ENCODE measurements at regions not wholly inside any gene's neighbourhood (a gene's known extent, or its start where the extent isn't known, plus 50 kb on each side); places are given as distances from the start of the nearest gene placed in this dataset.

DNA sequence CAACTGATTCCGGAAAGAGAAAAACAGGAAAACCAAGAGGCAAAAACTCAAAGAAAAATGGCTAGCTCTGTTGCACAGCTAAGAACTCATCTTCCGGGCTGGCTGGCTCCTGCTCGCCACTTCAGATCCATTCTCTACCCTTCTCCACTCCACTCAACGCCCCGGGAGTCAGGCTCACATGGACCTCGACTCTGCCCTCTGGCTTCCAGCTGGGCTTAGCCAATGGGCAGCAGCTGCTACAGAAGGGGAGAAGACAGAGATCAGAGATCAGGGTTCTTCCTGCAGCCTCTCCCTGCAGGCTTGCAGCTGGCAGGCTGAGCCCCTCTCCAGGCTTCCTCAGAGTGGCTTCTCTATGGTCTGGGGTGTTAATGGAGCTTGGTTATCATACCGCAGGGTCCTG lies 187.5 kb downstream of the MED10 start:
- TF ChIP-seq POLR2A (IDR thresholded peaks at IDR 0.05; ENCODE audit: low read depth, low read length): no peak
- TF ChIP-seq TAF1 (IDR thresholded peaks at IDR 0.05; ENCODE audit: borderline replicate concordance, low read depth, low read length): no peak
- FAIRE-seq (no peak), DNase-seq (ENCODE audit: insufficient read length) (no peak)

- no peak for DNase-seq (ENCODE audit: insufficient read length)
- no peak for TF ChIP-seq TAF1 (IDR thresholded peaks at IDR 0.05; ENCODE audit: borderline replicate concordance, low read depth, low read length)
- no peak for TF ChIP-seq POLR2AphosphoS5 (IDR thresholded peaks at IDR 0.05; ENCODE audit: low read depth, low read length)
- no peak for TF ChIP-seq POLR2A (IDR thresholded peaks at IDR 0.05; ENCODE audit: low read depth, low read length)
- FAIRE-seq: no peak
Observed at GRCh38 chr5:6188976-6189375, 189.4 kb downstream of the MED10 start.

DNA sequence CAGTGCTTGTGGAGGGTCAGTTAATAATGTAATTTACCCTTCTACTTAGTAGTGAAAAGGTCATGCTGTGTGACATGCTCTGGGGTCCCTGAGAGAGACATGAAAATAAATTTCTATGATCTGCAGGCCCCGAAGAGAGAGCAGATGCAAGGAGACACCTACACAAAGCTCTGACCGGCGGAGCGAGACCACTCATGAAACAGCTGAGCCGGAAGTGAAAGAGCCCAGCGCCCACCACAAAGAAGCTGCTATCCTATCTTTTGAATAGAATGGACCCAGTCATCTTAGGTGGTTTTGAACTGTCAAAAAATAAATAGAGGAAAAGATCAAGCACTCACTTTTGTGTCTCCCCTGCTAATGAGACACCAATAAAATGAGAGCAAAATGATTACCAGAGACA lies 190.0 kb downstream of the MED10 start:
- DNase-seq (ENCODE audit: insufficient read length): peak; percentile 34

GRCh38 chr5:6187501-6187900 lies 190.8 kb downstream of the MED10 start:
- TF ChIP-seq TAF1 (IDR thresholded peaks at IDR 0.05; ENCODE audit: borderline replicate concordance, low read depth, low read length) (no peak), POLR2A (IDR thresholded peaks at IDR 0.05; ENCODE audit: low read depth, low read length) (no peak), POLR2AphosphoS5 (IDR thresholded peaks at IDR 0.05; ENCODE audit: low read depth, low read length) (no peak)
- DNase-seq (ENCODE audit: insufficient read length): no peak
- FAIRE-seq: no peak

More for the DNA sequence above, 190.0 kb downstream of the MED10 start:
- FAIRE-seq: peak; percentile 70
- TF ChIP-seq TAF1 (IDR thresholded peaks at IDR 0.05; ENCODE audit: borderline replicate concordance, low read depth, low read length): no peak
- TF ChIP-seq POLR2AphosphoS5 (IDR thresholded peaks at IDR 0.05; ENCODE audit: low read depth, low read length): no peak
- no peak for TF ChIP-seq POLR2A (IDR thresholded peaks at IDR 0.05; ENCODE audit: low read depth, low read length)

DNA sequence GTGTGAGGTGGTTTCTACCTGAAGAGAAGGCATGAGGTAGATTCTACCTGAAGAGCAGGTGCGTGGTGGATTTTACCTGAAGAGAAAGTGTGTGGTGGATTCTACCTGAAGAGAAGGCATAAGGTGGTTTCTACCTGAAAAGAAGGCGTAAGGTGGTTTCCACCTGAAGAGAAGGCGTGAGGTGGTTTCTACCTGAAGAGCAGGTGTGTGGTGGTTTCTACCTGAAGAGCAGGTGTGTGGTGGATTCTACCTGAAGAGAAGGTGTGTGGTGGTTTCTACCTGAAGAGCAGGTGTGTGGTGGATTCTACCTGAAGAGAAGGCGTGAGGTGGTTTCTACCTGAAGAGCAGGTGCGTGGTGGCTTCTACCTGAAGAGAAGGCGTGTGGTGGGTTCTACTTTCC lies 192.8 kb downstream of the MED10 start:
- no peak for DNase-seq (ENCODE audit: insufficient read length)

DNA sequence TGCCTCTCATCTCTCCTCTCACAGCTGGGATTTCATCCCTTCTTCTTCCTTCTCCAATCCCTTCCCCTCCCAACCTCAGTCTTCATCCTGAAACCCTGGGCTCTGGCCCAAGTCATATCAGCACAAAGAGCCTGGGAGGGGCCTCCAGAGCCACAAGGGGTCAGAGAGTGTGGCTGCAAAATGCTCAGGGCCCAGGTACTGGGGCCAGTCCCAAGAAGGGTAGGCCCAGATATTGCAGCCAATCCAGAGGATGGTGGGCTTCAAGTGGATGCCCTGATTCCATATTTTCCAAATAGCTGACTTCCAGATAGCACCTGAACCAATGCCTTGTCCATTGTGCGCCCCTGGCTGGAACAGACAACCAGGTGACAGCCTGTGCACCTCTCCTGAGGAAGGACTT lies 193.9 kb downstream of the MED10 start:
- TF ChIP-seq TAF1 (IDR thresholded peaks at IDR 0.05; ENCODE audit: borderline replicate concordance, low read depth, low read length) (no peak), POLR2A (IDR thresholded peaks at IDR 0.05; ENCODE audit: low read depth, low read length) (no peak)
- DNase-seq (ENCODE audit: insufficient read length) (no peak), FAIRE-seq (no peak)

More for the DNA sequence above, 192.8 kb downstream of the MED10 start:
- TF ChIP-seq TAF1 (IDR thresholded peaks at IDR 0.05; ENCODE audit: borderline replicate concordance, low read depth, low read length): no peak
- no peak for TF ChIP-seq POLR2A (IDR thresholded peaks at IDR 0.05; ENCODE audit: low read depth, low read length)
- TF ChIP-seq POLR2AphosphoS5 (IDR thresholded peaks at IDR 0.05; ENCODE audit: low read depth, low read length): no peak
- FAIRE-seq: no peak

DNA sequence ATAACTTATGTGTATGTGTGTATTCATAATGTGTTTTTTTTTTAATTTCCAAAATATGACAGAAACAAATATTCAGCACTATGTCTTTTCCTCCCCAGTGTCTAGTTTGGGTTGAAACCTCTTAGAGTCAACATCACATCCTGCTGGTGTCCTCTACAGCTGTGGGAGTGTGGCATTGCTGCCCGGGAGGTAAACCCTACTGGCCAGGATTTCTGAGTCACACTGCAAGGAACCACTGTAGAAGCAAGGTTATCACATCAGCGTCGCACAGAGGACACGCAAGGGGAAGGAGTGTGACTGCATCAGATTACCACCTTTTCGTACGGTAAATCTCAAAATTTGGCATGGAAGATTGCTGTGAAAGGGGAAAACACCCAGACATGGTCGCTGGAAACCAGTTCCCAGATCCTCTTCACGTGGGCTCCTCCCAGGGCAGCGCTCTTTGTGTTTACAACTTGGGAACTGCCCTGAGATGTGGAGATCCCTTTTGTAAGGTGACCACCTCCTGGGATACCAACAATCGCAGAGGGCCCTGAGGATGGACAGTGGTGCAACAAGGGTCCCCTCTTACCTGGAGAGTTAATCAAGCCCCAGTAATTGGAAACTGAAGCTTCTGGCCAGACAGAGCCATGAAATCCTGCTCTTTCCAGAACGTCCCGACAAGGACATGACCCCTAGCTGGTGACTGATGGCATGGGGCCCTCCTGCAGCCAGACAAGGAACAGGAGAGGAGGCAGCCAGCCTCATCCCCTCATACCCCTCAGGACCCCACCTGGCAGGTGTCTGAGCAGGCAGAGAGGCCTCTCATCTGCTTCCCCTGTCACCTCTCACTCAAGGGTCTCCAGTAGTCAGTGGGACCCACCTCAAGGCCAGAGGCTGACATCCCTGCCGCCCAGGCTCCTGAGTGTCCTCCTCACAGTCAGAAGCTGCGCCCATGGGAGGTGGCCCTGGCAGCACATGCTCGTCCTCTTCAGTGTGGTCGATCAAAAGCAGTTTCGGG lies 194.7 kb downstream of the MED10 start:
- no peak for FAIRE-seq
- no peak for DNase-seq (ENCODE audit: insufficient read length)
- TF ChIP-seq TAF1 (IDR thresholded peaks at IDR 0.05; ENCODE audit: borderline replicate concordance, low read depth, low read length): no peak
- TF ChIP-seq POLR2A (IDR thresholded peaks at IDR 0.05; ENCODE audit: low read depth, low read length): no peak
- no peak for TF ChIP-seq POLR2AphosphoS5 (IDR thresholded peaks at IDR 0.05; ENCODE audit: low read depth, low read length)

- FAIRE-seq: no peak
- DNase-seq (ENCODE audit: insufficient read length): no peak
Observed at GRCh38 chr5:6182271-6182815, 196.0 kb downstream of the MED10 start.

DNA sequence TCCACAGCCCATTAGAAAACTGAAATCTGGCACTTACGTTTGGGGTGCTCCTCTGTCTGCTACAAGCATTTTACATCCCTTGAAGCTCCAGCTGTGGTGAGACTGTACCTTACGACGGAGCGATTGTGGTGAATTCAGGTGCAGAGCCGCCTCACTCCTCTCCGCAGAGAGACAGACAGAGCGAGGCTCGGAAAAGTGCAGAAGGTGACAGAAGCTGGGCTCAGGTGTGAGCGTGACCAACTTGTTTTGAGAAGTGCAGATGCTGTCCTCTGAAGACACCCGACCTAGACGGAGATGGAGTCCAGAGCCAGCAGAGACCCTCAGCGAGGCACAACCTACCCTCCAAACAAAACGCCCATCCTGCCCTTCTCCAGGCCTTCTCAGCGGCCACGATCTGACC lies 196.5 kb downstream of the MED10 start:
- DNase-seq (ENCODE audit: insufficient read length): no peak
- no peak for FAIRE-seq
- TF ChIP-seq TAF1 (IDR thresholded peaks at IDR 0.05; ENCODE audit: borderline replicate concordance, low read depth, low read length): no peak
- no peak for TF ChIP-seq POLR2AphosphoS5 (IDR thresholded peaks at IDR 0.05; ENCODE audit: low read depth, low read length)
- no peak for TF ChIP-seq POLR2A (IDR thresholded peaks at IDR 0.05; ENCODE audit: low read depth, low read length)

More at GRCh38 chr5:6182271-6182815, 196.0 kb downstream of the MED10 start:
- TF ChIP-seq TAF1 (IDR thresholded peaks at IDR 0.05; ENCODE audit: borderline replicate concordance, low read depth, low read length) (no peak), POLR2A (IDR thresholded peaks at IDR 0.05; ENCODE audit: low read depth, low read length) (no peak), POLR2AphosphoS5 (IDR thresholded peaks at IDR 0.05; ENCODE audit: low read depth, low read length) (no peak)

DNA sequence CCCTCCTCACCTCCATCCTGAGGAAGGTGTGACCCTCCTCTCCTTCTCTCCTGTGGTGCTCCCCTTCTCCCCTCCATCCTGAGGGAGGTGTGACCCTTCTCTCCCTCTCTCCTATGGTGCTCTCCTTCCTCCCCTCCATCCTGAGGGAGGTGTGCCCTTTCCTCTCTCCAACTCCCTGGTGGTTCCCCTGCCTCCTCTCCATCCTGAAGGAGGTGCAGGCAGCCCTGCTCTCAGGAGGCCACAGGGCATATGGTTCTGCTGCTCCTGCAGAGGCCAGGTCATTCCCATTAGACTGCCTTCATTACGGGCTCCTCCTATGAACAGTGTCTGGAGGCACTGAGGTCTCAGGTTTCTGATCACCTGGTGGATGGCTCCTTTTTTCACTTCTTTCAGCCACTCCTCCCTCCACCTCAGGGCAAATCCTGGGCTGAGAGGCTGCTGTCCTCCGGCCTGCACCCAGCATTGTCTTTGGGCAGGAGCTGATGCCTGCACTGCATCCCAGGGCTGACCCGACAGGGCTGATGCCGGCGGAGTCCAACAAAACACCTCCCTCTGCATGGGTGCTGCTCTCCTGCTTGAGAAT lies 197.1 kb downstream of the MED10 start:
- DNase-seq (ENCODE audit: insufficient read length) (no peak), FAIRE-seq (no peak)
- TF ChIP-seq POLR2A (IDR thresholded peaks at IDR 0.05; ENCODE audit: low read depth, low read length) (no peak), POLR2AphosphoS5 (IDR thresholded peaks at IDR 0.05; ENCODE audit: low read depth, low read length) (no peak), TAF1 (IDR thresholded peaks at IDR 0.05; ENCODE audit: borderline replicate concordance, low read depth, low read length) (no peak)

- no peak for TF ChIP-seq POLR2AphosphoS5 (IDR thresholded peaks at IDR 0.05; ENCODE audit: low read depth, low read length)
- no peak for TF ChIP-seq POLR2A (IDR thresholded peaks at IDR 0.05; ENCODE audit: low read depth, low read length)
- no peak for TF ChIP-seq TAF1 (IDR thresholded peaks at IDR 0.05; ENCODE audit: borderline replicate concordance, low read depth, low read length)
- FAIRE-seq: no peak
- DNase-seq (ENCODE audit: insufficient read length): no peak
Observed at GRCh38 chr5:6180231-6180872, 198.0 kb downstream of the MED10 start.

Data from GM12892 (cell line).